ENCODE measurements at regions not wholly inside any gene's neighbourhood (a gene's known extent, or its start where the extent isn't known, plus 50 kb on each side); places are given as distances from the start of the nearest gene placed in this dataset.

DNA sequence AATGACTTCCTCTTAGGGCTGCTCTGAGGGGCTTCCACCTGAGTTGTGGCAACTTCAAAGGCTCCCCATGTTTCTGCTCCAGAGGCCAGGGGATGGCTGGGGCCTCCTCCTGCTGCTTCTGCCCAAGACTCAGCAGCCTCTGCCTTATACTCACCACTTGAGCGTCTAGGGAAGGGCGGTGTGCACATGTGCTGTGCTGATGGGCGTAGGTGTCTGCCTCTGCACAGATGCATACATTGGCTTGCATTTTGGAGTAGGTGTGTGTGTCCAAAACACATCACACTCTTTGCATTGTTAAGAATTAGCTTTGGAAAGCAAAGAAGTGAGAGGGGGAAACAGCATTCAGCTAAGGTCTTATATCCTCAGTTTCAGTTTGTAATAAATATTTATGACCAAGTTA, 85.2 kb downstream of the EN1 start:
- H3K27me3 ChIP-seq (ENCODE audit: insufficient read depth, low read length, poor library complexity) = no peaks in the 10 kb centered on the region

GRCh38 chr2:118761771-118762170, 85.7 kb downstream of the EN1 start:
- Histone ChIP-seq H3K4me1 (ENCODE audit: control insufficient read depth, low read depth, low read length) (no peaks in the 10 kb centered on the region), H3K18ac (ENCODE audit: low read length) (no peak overlapping the region), H3K27ac (ENCODE audit: low read depth, low read length) (no peak overlapping the region), H2BK120ac (ENCODE audit: low read depth, low read length) (no peak overlapping the region), H3K9ac (ENCODE audit: low read length) (no peak overlapping the region), H3K36me3 (ENCODE audit: control insufficient read depth, insufficient read depth, low read length) (no peaks in the 10 kb centered on the region), H2BK5ac (ENCODE audit: low read length) (no peak overlapping the region), H4K5ac (ENCODE audit: low read length) (no peak overlapping the region), H3K4me3 (ENCODE audit: low read length) (no peak overlapping the region), H3K79me1 (ENCODE audit: low read length) (no peaks in the 10 kb centered on the region), H2AK5ac (ENCODE audit: low read length) (no peak overlapping the region), H2BK15ac (replicated peaks; ENCODE audit: low read depth) (no peak overlapping the region), H3K79me2 (ENCODE audit: control insufficient read depth, insufficient read depth, low read length) (no peaks in the 10 kb centered on the region), H3K56ac (ENCODE audit: low read length) (no peak overlapping the region), H3K4ac (ENCODE audit: low read depth, low read length) (no peak overlapping the region), H4K8ac (ENCODE audit: low read depth, low read length) (no peak overlapping the region), H3K27me3 (ENCODE audit: insufficient read depth, low read length, poor library complexity) (no peaks in the 10 kb centered on the region), H3K4me2 (ENCODE audit: low read length) (no peak overlapping the region), H3K23ac (ENCODE audit: low read length) (no peak overlapping the region)
- DNase-seq = no peak
- WGBS (ENCODE audit: extremely low coverage, insufficient coverage, low lambda C conversion rate) = no CpG with 5 or more reads among the region's 6 CpGs

More for the DNA sequence above, 85.2 kb downstream of the EN1 start:
- H3K79me2 ChIP-seq (ENCODE audit: control insufficient read depth, insufficient read depth, low read length) = no peaks in the 10 kb centered on the region
- no peaks in the 10 kb centered on the region for H3K36me3 ChIP-seq (ENCODE audit: control insufficient read depth, insufficient read depth, low read length)
- H3K18ac ChIP-seq (ENCODE audit: low read length) = no peak overlapping the region
- no peak overlapping the region for H3K56ac ChIP-seq (ENCODE audit: low read length)
- no peak overlapping the region for H4K5ac ChIP-seq (ENCODE audit: low read length)
- H2AK5ac ChIP-seq (ENCODE audit: low read length) = no peak overlapping the region
- H3K4ac ChIP-seq (ENCODE audit: low read depth, low read length) = no peak overlapping the region
- no peak overlapping the region for H3K4me2 ChIP-seq (ENCODE audit: low read length)
- no peaks in the 10 kb centered on the region for H3K4me1 ChIP-seq (ENCODE audit: control insufficient read depth, low read depth, low read length)
- no peak for DNase-seq
- no peak overlapping the region for H3K23ac ChIP-seq (ENCODE audit: low read length)
- no peak overlapping the region for H3K27ac ChIP-seq (ENCODE audit: low read depth, low read length)
- no peaks in the 10 kb centered on the region for H3K79me1 ChIP-seq (ENCODE audit: low read length)
- H3K9ac ChIP-seq (ENCODE audit: low read length) = no peak overlapping the region
- WGBS (ENCODE audit: extremely low coverage, insufficient coverage, low lambda C conversion rate) = no CpG with 5 or more reads among the region's 3 CpGs
- no peak overlapping the region for H4K8ac ChIP-seq (ENCODE audit: low read depth, low read length)
- no peak overlapping the region for H3K4me3 ChIP-seq (ENCODE audit: low read length)
- no peak overlapping the region for H2BK15ac ChIP-seq (replicated peaks; ENCODE audit: low read depth)
- no peak overlapping the region for H2BK5ac ChIP-seq (ENCODE audit: low read length)
- no peak overlapping the region for H2BK120ac ChIP-seq (ENCODE audit: low read depth, low read length)

GRCh38 chr2:118755901-118756300, 91.5 kb downstream of the EN1 start:
- H2BK5ac ChIP-seq (ENCODE audit: low read length) = no peak overlapping the region
- no peak overlapping the region for H3K4ac ChIP-seq (ENCODE audit: low read depth, low read length)
- no peak overlapping the region for H2BK15ac ChIP-seq (replicated peaks; ENCODE audit: low read depth)
- H3K23ac ChIP-seq (ENCODE audit: low read length) = no peak overlapping the region
- H3K79me1 ChIP-seq (ENCODE audit: low read length) = no peaks in the 10 kb centered on the region
- DNase-seq = no peak
- H3K79me2 ChIP-seq (ENCODE audit: control insufficient read depth, insufficient read depth, low read length) = no peaks in the 10 kb centered on the region
- H3K18ac ChIP-seq (ENCODE audit: low read length) = no peak overlapping the region
- no peak overlapping the region for H2BK120ac ChIP-seq (ENCODE audit: low read depth, low read length)
- no peak overlapping the region for H3K56ac ChIP-seq (ENCODE audit: low read length)
- no peak overlapping the region for H3K9ac ChIP-seq (ENCODE audit: low read length)
- no peak overlapping the region for H3K4me2 ChIP-seq (ENCODE audit: low read length)
- H3K36me3 ChIP-seq (ENCODE audit: control insufficient read depth, insufficient read depth, low read length) = no peaks in the 10 kb centered on the region
- WGBS (ENCODE audit: extremely low coverage, insufficient coverage, low lambda C conversion rate) = no CpG with 5 or more reads among the region's 2 CpGs
- H3K4me1 ChIP-seq (ENCODE audit: control insufficient read depth, low read depth, low read length) = peaks cover 3% of the 10 kb centered on the region
- H3K27ac ChIP-seq (ENCODE audit: low read depth, low read length) = no peak overlapping the region
- no peaks in the 10 kb centered on the region for H3K27me3 ChIP-seq (ENCODE audit: insufficient read depth, low read length, poor library complexity)
- no peak overlapping the region for H4K5ac ChIP-seq (ENCODE audit: low read length)
- no peak overlapping the region for H2AK5ac ChIP-seq (ENCODE audit: low read length)
- H4K8ac ChIP-seq (ENCODE audit: low read depth, low read length) = no peak overlapping the region
- no peak overlapping the region for H3K4me3 ChIP-seq (ENCODE audit: low read length)

DNA sequence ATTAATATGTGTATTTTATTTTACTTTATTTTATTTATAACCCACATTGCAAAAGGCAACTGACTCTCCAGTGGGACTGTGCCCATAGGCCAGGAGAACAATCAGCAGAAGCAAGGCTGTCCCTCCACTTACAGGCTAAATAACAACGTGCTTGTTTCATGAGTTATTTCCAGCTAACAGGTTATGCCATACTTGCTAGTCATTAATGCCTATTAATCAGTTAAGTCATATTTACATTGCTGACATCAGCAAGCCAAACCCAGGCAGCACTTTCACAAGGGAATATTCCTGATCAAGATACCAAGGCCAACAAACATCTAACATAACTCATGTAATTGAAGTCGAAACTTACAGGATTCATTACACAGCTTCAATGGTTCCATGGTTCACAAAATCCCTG, 92.1 kb downstream of the EN1 start:
- Histone ChIP-seq H2BK15ac (replicated peaks; ENCODE audit: low read depth) (no peak overlapping the region), H3K36me3 (ENCODE audit: control insufficient read depth, insufficient read depth, low read length) (no peaks in the 10 kb centered on the region), H4K8ac (ENCODE audit: low read depth, low read length) (no peak overlapping the region), H3K56ac (ENCODE audit: low read length) (no peak overlapping the region), H3K23ac (ENCODE audit: low read length) (no peak overlapping the region), H3K18ac (ENCODE audit: low read length) (no peak overlapping the region), H2BK5ac (ENCODE audit: low read length) (no peak overlapping the region), H3K4ac (ENCODE audit: low read depth, low read length) (no peak overlapping the region), H3K4me1 (ENCODE audit: control insufficient read depth, low read depth, low read length) (peaks cover 3% of the 10 kb centered on the region), H2BK120ac (ENCODE audit: low read depth, low read length) (no peak overlapping the region), H3K4me3 (ENCODE audit: low read length) (no peak overlapping the region), H2AK5ac (ENCODE audit: low read length) (no peak overlapping the region), H3K4me2 (ENCODE audit: low read length) (no peak overlapping the region), H3K79me2 (ENCODE audit: control insufficient read depth, insufficient read depth, low read length) (no peaks in the 10 kb centered on the region), H3K27me3 (ENCODE audit: insufficient read depth, low read length, poor library complexity) (no peaks in the 10 kb centered on the region), H4K5ac (ENCODE audit: low read length) (no peak overlapping the region), H3K9ac (ENCODE audit: low read length) (no peak overlapping the region), H3K79me1 (ENCODE audit: low read length) (no peaks in the 10 kb centered on the region), H3K27ac (ENCODE audit: low read depth, low read length) (no peak overlapping the region)
- DNase-seq = no peak
- no CpG with 5 or more reads among the region's 2 CpGs for WGBS (ENCODE audit: extremely low coverage, insufficient coverage, low lambda C conversion rate)

GRCh38 chr2:118752762-118753429, 94.6 kb downstream of the EN1 start:
- Histone ChIP-seq H3K79me1 (ENCODE audit: low read length) (no peaks in the 10 kb centered on the region), H2AK5ac (ENCODE audit: low read length) (no peak overlapping the region), H2BK15ac (replicated peaks; ENCODE audit: low read depth) (no peak overlapping the region), H3K4ac (ENCODE audit: low read depth, low read length) (no peak overlapping the region), H3K56ac (ENCODE audit: low read length) (no peak overlapping the region), H3K27ac (ENCODE audit: low read depth, low read length) (no peak overlapping the region), H4K5ac (ENCODE audit: low read length) (no peak overlapping the region), H3K79me2 (ENCODE audit: control insufficient read depth, insufficient read depth, low read length) (no peaks in the 10 kb centered on the region), H3K4me3 (ENCODE audit: low read length) (no peak overlapping the region), H3K23ac (ENCODE audit: low read length) (no peak overlapping the region), H3K4me2 (ENCODE audit: low read length) (no peak overlapping the region), H3K9ac (ENCODE audit: low read length) (no peak overlapping the region), H4K8ac (ENCODE audit: low read depth, low read length) (no peak overlapping the region), H2BK120ac (ENCODE audit: low read depth, low read length) (no peak overlapping the region), H3K4me1 (ENCODE audit: control insufficient read depth, low read depth, low read length) (peaks cover 3% of the 10 kb centered on the region), H3K36me3 (ENCODE audit: control insufficient read depth, insufficient read depth, low read length) (no peaks in the 10 kb centered on the region), H3K27me3 (ENCODE audit: insufficient read depth, low read length, poor library complexity) (no peaks in the 10 kb centered on the region), H2BK5ac (ENCODE audit: low read length) (no peak overlapping the region), H3K18ac (ENCODE audit: low read length) (no peak overlapping the region)
- WGBS (ENCODE audit: extremely low coverage, insufficient coverage, low lambda C conversion rate) = no CpG with 5 or more reads among the region's 16 CpGs
- DNase-seq = no peak

GRCh38 chr2:118750959-118751565, 96.4 kb downstream of the EN1 start:
- Histone ChIP-seq H3K4me2 (ENCODE audit: low read length) (no peak overlapping the region), H3K36me3 (ENCODE audit: control insufficient read depth, insufficient read depth, low read length) (no peaks in the 10 kb centered on the region), H4K5ac (ENCODE audit: low read length) (no peak overlapping the region), H4K8ac (ENCODE audit: low read depth, low read length) (no peak overlapping the region), H3K4me3 (ENCODE audit: low read length) (no peak overlapping the region), H2BK15ac (replicated peaks; ENCODE audit: low read depth) (no peak overlapping the region), H2BK120ac (ENCODE audit: low read depth, low read length) (no peak overlapping the region), H3K79me2 (ENCODE audit: control insufficient read depth, insufficient read depth, low read length) (no peaks in the 10 kb centered on the region), H3K18ac (ENCODE audit: low read length) (no peak overlapping the region), H3K23ac (ENCODE audit: low read length) (no peak overlapping the region), H2AK5ac (ENCODE audit: low read length) (no peak overlapping the region), H3K9ac (ENCODE audit: low read length) (no peak overlapping the region), H3K27me3 (ENCODE audit: insufficient read depth, low read length, poor library complexity) (no peaks in the 10 kb centered on the region), H3K27ac (ENCODE audit: low read depth, low read length) (no peak overlapping the region), H3K4ac (ENCODE audit: low read depth, low read length) (no peak overlapping the region), H3K79me1 (ENCODE audit: low read length) (no peaks in the 10 kb centered on the region), H3K56ac (ENCODE audit: low read length) (no peak overlapping the region), H2BK5ac (ENCODE audit: low read length) (no peak overlapping the region), H3K4me1 (ENCODE audit: control insufficient read depth, low read depth, low read length) (peaks cover 3% of the 10 kb centered on the region)
- DNase-seq = no peak
- no CpG with 5 or more reads among the region's 3 CpGs for WGBS (ENCODE audit: extremely low coverage, insufficient coverage, low lambda C conversion rate)
